Fibroblast of skin of back (primary cell): ENCODE measurements at regions not wholly inside any gene's neighbourhood (a gene's known extent, or its start where the extent isn't known, plus 50 kb on each side); places are given as distances from the start of the nearest gene placed in this dataset.

Source experiments
- DNase-seq: peaks from one replicate; pipeline ENCODE4 v3.0.0-alpha.2; 2013

DNA sequence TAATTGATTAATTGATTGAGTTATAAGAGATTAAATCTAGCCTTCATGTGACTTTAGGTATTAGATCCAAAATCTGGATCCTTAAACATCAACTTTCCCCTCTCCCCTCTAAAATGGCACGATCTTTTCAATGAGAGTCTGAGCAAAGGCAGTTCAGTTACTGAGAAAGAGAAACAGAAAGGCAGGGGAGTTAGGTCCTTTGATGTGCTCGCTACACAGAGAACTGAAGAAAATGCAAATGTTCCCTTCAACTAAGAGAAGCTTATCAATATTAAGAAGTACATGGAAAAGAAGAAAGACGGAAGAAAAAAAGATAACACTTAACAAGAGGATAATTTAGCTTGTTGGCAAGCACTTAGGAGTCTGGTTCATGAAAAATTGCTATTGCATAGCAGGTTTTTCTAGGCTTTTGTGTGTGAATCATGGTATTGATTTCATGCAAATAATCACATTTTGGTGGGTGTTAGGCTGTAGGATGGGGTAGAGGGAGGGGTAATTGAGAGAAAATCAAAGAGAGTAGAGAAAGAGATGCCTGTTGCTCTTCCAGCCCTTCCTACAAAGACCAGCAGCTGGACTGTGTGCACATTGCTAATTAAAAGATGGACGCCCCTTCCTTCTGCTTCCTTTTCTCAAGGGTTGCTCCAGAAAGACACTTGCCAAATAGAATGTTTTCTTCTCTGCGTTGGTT, 307.6 kb upstream of the PLXNA2 start:
- DNase-seq, result no peak

- DNase-seq, result no peak
Observed at GRCh38 chr1:208552928-208553327, 308.7 kb upstream of the PLXNA2 start.

DNA sequence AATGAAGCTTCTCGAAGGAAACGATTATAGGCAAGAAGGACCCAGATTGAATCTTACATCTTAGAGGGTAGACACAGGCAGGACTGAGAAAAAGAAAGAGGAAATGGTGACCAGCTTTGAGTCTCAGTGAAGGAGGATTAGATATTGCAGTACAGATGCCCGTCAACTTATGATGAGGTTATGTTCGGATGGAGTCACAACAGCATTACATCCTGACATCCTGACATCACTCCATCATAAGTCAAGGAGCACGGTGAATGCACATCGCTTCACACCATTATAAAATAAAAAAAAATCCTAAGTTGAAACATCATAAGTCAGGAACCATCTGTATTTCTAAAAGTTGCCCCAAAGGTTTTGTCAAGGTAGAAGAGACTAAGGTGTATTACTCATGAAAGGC, 312.3 kb upstream of the PLXNA2 start:
- no peak for DNase-seq

- DNase-seq, result no peak
Observed at GRCh38 chr1:208557046-208557722, 313.0 kb upstream of the PLXNA2 start.

DNA sequence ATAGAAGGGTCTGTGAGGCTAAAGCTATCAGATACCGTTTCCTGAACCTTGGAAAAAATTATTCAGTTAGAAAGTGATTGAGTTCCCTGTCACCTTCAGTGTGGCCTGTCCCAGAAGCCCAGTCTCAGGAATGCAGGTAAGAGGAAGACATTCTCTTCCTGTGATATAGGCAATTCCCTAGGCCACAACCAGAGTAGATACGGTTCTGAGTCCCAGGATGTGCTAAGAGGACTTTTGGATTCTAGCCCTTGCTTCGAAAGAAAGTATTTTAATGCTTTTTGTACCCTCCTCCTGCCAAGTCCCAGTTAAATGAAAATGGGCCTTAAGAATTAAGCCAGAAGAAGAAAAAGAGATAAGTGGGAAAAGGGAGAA, 313.5 kb upstream of the PLXNA2 start:
- DNase-seq, result no peak

GRCh38 chr1:208559597-208560329, 315.6 kb upstream of the PLXNA2 start:
- no peak for DNase-seq

DNA sequence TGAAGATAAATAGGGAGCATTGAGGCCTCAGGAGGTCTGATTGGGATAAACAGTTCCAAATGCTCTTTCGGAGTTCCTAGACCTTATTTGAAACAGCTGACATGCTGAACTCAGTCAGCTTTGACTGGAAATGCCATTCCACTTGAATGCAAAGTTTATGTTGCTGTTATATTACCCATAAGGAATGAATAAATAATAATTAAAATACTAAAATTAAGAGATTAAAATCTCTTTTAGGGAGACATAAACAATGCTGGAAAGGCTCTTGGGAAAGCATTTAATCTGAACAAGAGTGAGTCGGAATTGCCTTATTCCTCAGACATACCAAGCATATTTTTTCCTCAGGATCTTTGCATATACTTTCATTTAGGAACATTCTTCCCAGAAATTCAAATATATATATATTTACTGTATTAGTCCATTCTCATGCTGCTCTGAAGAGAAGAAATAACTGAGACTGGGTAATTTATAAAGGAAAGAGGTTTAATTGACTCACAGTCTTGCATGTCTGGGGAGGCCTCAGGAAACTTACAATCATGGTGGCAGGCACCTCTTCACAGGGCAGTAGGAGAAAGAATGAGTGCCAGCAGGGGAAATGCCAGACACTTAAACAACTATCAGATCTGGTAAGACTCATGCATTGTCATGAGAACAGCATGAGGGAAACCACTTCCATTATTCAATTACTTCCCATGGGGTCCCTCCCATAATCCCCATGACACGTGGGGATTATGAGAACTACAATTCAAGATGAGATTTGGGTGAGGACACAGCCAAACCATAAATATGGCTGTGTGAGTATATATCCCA, 318.2 kb upstream of the PLXNA2 start:
- DNase-seq, result peak; percentile 61

DNA sequence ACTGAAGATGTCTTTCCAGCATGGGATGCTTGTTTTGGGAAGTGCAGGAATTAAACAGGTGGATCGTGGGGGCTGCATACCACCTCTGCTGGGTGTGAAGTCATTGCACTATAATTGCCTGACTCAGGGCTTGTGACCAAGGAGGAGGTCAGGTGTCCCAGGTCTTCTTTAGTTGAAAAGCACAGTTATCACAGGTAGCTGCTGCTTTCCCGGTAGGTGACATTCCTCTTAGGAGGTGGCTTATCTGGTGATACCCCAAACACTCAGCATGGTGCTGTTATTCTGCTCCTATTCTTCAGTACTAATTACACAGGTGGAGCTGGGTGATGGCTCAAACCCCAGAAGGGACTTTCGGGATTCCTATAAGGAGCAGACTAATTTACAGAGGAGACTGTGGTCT, 320.3 kb upstream of the PLXNA2 start:
- DNase-seq, result no peak

DNA sequence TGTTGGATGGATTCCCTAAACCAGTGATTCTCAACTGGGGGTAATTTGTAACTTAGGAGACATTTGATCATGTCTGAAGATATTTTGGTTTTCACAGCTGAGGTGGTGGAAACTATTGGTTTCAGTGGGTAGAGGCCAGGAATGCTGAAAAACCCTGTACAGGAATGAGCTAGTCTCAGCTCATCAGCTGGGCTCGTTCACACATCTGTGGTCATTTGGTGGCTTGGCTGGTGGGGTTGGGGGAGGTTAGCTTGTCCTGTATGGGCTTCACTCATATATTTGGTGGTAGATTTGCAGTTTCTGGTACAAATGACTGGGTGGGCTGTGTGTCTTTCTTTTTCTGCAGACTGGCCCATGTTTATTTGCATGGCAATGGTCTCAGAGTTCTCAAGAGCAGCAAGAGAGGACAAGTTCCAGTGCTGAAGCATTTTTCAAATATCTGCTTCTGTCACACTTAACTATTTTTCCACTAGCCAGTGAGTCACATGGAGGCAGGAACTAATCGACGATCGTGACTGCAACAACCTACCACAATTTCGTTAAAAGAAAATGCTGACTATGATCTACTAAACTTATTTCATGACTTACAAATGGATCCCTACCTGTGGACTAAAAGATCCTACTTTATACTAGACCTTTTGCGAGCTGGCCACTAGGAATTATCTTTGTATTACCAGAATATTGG, 321.7 kb upstream of the PLXNA2 start:
- DNase-seq, result no peak

DNA sequence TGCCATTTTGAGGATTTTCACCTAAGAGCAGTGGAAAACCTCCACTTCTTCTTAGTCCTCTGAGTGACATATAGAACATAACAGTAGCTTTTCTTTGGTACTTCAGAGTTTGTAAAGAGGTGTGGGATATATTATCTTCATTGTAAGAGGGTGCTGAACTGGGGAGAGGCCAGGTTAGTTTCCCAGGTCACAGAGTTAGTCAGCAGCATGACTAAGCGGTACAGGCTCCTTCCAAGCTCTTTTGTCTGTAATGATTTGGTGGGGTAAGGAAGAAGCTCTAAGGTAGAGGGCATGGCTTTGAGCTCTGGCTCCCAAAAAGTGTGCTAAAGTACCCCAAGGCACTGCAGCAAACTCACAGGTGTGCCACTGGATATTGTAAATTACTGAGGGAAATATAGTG, 325.0 kb upstream of the PLXNA2 start:
- DNase-seq, result no peak

DNA sequence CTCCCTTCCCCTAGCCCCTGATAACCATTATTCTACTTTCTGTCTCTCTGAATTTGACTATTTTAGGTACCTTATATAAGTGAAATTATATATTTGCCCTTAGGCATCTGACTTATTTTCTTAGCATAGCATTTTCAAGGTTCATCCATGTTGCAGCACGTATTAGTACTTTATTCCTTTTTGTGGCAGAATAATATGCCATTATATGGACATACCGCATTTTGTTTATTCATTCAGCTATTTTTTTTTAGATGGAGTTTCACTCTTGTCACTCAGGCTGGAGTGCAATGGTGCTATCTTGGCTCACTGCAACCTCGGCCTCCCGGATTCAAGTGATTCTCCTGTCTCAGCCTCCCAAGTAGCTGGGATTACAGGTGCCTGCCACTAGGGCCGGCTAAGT, 326.2 kb upstream of the PLXNA2 start:
- no peak for DNase-seq

DNA sequence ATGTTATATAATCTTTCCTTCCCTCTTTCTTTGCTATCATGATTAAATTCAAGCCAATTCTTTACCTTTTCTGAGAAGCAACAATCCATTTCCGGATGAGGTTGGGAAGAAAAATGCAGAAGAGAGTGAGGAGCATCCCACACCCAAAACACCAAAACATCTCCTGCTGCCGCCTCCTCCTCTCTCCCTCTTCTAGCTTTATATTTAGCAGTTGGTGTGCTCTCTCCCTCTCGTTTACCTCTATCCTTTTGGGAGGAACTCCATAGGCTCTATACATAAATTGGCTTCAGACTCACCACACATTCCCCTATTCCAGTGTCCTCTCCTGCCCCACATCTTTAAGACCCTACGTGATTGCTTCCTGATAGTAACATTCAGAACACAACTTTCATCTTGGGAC, 332.2 kb upstream of the PLXNA2 start:
- DNase-seq, result no peak

DNA sequence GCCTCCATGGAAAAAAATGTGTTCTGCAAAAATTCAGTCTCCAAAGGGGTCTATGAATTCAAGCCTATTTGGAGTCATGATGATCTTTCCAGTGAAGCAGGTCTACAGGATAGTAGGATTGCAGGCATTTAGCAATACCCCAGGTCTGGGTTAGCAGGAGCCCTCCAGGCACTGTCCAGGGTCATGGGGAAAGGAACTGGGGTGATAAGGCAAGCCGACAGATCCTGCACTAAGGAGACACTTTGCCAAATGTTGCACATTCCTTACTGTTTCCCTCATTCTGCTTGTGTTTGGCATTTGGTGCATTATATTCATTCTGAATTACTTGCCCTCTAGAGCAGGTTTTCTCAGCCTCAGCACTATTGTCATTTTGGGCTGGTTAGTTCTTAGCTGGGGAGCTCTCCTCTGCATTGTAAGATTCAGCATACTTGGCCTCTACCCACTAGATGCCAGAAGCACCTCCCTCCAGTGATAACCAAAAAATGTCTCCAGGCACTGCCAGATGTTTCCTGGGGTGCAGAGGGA, 333.3 kb upstream of the PLXNA2 start:
- no peak for DNase-seq

DNA sequence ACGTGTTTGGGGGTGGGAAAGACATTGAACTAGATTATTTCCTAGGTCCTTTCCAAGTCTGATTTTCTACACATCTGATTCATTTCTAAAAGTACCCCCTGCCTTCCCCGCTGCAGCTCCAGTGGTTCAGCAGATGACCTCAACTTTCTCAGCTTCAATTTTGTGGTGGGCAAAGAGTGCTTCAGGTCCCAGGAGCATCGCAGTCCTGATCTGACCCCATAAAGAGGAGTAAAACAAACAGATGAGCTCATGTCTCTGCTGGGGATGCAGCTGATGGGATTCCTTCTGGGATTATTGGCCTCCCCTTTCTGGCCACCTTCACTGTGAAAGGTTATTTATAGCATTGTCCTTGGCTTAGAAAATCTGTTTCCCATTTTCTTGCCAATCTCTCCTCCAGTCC, 337.0 kb upstream of the PLXNA2 start:
- no peak for DNase-seq

- DNase-seq, result no peak
Observed at GRCh38 chr1:208581667-208582066, 337.5 kb upstream of the PLXNA2 start.

DNA sequence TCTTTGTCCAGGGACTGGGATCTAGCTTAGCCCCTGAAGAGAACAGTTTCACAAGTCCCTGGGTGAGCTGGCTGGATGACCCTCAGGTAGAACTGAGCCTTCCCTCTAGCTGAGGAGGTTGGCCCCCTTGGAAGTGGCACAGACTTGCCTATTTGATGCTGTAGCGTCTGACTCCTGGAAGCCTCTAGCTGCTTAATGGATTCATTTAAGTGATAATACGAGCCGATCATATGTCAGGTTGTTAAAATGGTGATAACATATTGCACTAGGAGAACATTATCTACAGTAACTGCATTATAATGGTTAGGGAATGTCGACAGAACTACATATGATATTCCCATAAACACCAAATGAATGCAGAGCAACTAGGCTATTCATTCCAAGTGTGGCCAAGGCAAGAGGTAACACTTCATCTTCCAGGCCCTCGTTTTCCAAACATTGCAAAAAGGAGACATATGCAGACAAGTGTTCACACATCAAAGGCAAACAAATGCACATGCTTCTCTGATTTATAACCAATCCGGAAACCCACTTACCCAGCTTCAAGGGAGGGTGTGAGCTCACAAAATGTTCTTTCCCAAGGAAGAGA, 340.1 kb upstream of the PLXNA2 start:
- DNase-seq, result no peak

DNA sequence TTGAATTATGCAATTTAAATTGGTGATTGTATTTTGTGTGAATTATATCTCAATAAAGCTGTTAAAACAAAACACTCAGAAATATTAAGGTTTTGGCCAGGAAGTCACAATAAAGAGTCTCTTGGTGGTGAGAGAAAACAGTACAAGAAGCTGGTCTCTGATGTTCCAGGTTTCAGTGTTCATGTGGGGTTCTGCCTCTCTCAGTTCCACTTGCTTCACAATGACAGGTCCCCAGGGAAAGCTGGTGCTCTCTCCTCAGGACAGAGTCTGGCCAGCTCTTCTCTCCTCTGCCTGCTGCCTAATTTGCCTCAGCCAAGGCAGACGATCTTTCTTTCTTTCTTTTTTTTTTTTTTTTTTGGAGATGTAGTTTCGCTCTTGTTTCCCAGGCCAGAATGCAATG, 342.9 kb upstream of the PLXNA2 start:
- DNase-seq, result no peak

DNA sequence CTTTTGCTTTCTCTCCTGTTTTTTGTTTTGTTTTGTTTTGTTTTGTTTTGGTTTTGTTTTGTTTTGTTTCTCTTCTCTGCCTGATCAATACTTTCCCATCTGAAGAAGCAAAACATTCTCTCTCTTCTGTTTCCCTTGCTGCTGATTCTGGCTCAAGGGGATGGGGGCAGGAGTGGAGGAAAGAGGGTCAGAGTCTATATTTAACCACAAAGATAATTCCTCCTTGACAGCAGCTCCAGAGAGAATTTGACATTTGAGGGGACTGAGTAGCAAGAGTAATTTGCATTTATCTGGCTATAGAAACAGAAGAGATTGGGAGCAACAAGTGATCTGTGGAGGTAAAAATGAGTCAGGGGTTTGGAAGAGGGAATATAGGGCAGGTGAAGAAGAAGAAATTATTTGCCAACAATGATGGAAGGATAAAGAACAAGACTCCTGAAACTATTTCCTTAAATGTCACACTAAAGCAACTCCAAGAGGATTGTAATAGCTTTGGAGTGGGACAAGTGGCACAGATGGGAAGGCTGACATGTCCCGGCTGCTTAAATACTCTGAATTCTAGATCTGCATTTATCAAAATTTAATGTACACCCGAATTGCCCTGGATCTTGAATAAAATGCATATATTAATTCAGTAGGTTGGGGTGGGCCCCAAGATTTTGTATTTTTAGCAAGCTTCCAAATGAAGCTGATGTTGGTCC, 349.3 kb upstream of the PLXNA2 start:
- no peak for DNase-seq

GRCh38 chr1:208595236-208595635, 351.1 kb upstream of the PLXNA2 start:
- no peak for DNase-seq

DNA sequence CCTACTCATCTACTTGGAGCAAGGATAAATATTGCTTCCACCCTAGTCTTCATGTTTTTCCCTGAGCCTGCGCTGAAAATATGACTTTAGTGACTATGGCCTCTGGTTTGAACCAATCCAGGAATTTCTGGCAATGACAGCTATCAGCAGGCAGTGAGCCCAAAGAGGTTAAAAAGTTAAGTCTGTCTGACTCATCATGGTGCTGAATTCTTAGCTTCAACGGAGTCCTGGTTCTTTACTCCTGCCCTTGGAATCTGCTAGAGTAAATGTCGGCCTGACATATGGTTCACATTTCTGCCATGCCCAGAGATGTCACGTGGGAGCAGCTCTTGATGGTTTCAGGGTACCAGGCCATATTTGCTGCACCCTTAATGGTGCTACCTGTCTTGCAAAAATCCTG, 351.6 kb upstream of the PLXNA2 start:
- DNase-seq, result peak; percentile 71

- no peak for DNase-seq
Observed at GRCh38 chr1:208597571-208597970, 353.4 kb upstream of the PLXNA2 start.
